ENCODE measurements at regions not wholly inside any gene's neighbourhood (a gene's known extent, or its start where the extent isn't known, plus 50 kb on each side); places are given as distances from the start of the nearest gene placed in this dataset.

GRCh38 chr11:92349486-92350156, 125.0 kb downstream of the FAT3 start:
- no peak for TF ChIP-seq POLR2A (IDR thresholded peaks at IDR 0.05; ENCODE audit: low read length)
- no peak for TF ChIP-seq GATA1 (IDR thresholded peaks at IDR 0.05; ENCODE audit: low read depth, low read length)
